Neural progenitor cell (in vitro differentiated cells): ENCODE measurements at regions not wholly inside any gene's neighbourhood (a gene's known extent, or its start where the extent isn't known, plus 50 kb on each side); places are given as distances from the start of the nearest gene placed in this dataset.

ENCODE experiments used
- EZH2phosphoT487 ChIP-seq: fragments of 200-600 bp; sonication (generic); IDR thresholded peaks from 2 replicates; pipeline ENCODE4 v1.6.1; 2017; ENCODE audit warnings: antibody characterized with exemption
- TF ChIP-seq, protein P1 (sequence below): fragments of 200-600 bp; sonication (generic); IDR thresholded peaks from 2 replicates; pipeline ENCODE4 v1.5.1; 2017; ENCODE audit warnings: antibody characterized with exemption, mild to moderate bottlenecking

DNA sequence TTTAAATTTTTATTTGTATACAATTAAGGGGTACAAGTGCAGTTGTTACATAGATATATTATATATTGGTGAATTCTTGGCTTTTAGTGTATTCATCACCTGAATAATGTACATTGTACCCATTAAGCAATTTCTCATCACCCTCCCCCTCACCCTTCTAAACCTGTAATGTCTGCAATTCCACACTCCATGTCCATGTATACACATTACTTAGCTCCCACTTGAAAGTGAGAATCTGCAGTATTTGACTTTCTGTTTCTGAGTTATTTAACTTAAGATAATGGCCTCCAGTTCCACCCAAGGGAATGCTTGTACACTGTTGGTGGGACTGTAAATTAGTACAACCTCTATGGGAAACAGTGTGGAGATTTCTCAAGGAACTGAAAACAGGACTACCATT is 383.2 kb upstream of the KCNMB2 start:
- TF ChIP-seq EZH2phosphoT487, result no peak
- TF ChIP-seq, protein P1, sequence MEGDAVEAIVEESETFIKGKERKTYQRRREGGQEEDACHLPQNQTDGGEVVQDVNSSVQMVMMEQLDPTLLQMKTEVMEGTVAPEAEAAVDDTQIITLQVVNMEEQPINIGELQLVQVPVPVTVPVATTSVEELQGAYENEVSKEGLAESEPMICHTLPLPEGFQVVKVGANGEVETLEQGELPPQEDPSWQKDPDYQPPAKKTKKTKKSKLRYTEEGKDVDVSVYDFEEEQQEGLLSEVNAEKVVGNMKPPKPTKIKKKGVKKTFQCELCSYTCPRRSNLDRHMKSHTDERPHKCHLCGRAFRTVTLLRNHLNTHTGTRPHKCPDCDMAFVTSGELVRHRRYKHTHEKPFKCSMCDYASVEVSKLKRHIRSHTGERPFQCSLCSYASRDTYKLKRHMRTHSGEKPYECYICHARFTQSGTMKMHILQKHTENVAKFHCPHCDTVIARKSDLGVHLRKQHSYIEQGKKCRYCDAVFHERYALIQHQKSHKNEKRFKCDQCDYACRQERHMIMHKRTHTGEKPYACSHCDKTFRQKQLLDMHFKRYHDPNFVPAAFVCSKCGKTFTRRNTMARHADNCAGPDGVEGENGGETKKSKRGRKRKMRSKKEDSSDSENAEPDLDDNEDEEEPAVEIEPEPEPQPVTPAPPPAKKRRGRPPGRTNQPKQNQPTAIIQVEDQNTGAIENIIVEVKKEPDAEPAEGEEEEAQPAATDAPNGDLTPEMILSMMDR, result no peak
